Muscle layer of colon (tissue), 2 donors: ENCODE measurements at regions not wholly inside any gene's neighbourhood (a gene's known extent, or its start where the extent isn't known, plus 50 kb on each side); places are given as distances from the start of the nearest gene placed in this dataset.

ENCODE experiments used
- H3K27ac ChIP-seq: one replicate; pipeline ENCODE4 v1.7.0; 2013; ENCODE audit warnings: low read depth, mild to moderate bottlenecking, low read length, moderate library complexity
- H3K27me3 ChIP-seq, 2 donors: one replicate each; pipeline ENCODE4 v1.7.0; 2013; ENCODE audit warnings: low read length in 2 of 2, mild to moderate bottlenecking in 2 of 2; ENCODE audit not compliant: insufficient read depth in 2 of 2, control insufficient read depth in 1 of 2
- H3K36me3 ChIP-seq: one replicate; pipeline ENCODE4 v1.7.0; 2013; ENCODE audit warnings: mild to moderate bottlenecking, low read length; ENCODE audit not compliant: insufficient read depth
- H3K4me1 ChIP-seq: one replicate; pipeline ENCODE4 v1.7.0; 2013; ENCODE audit warnings: mild to moderate bottlenecking, low read length; ENCODE audit not compliant: insufficient read depth
- H3K4me3 ChIP-seq, 2 donors: one replicate each; pipeline ENCODE4 v1.7.0; 2013; ENCODE audit warnings: low read length in 2 of 2, low read depth in 1 of 2, mild to moderate bottlenecking in 1 of 2, moderate library complexity in 1 of 2
- H3K9ac ChIP-seq: one replicate; pipeline ENCODE4 v1.7.0; 2013; ENCODE audit warnings: low read length
- H3K9me3 ChIP-seq: one replicate; pipeline ENCODE4 v1.7.0; 2013; ENCODE audit warnings: mild to moderate bottlenecking, low read length
- donor health status: abdominal sarcoma.
- donor health status: Adenocarcinoma of cecum.

DNA sequence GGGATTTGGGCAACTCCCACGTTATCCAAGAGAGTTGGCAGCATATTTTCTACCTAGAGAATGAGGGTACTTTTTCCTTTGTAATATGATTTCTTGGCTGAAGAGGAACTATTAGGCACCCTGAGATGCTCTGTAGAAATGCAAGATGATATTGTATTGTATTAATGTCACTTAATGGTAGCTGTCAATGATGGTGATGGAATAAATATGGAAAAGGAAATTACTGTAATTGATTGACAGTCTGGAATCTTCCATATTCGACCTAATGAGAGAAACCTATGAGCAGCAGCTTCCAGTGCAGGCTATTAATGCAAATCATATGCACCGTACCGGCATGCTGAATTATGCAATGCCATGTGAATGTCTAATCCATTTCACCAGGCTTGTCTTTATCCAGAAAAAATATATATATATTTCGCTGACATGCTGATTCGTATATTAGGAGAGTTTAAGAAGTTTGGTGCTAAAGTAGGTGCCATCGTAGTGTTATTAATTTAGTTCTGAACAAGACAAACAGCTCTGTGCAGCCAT lies 494.2 kb upstream of the JARID2 start:
- H3K9me3 ChIP-seq: no peaks in the 10 kb centered on the region
- H3K27ac ChIP-seq: no peak overlapping the region
- no peaks in the 10 kb centered on the region for H3K36me3 ChIP-seq
- H3K4me3 ChIP-seq: no peak overlapping the region
- H3K4me1 ChIP-seq: no peaks in the 10 kb centered on the region
- no peaks in the 10 kb centered on the region for H3K27me3 ChIP-seq
- no peak overlapping the region for H3K9ac ChIP-seq

DNA sequence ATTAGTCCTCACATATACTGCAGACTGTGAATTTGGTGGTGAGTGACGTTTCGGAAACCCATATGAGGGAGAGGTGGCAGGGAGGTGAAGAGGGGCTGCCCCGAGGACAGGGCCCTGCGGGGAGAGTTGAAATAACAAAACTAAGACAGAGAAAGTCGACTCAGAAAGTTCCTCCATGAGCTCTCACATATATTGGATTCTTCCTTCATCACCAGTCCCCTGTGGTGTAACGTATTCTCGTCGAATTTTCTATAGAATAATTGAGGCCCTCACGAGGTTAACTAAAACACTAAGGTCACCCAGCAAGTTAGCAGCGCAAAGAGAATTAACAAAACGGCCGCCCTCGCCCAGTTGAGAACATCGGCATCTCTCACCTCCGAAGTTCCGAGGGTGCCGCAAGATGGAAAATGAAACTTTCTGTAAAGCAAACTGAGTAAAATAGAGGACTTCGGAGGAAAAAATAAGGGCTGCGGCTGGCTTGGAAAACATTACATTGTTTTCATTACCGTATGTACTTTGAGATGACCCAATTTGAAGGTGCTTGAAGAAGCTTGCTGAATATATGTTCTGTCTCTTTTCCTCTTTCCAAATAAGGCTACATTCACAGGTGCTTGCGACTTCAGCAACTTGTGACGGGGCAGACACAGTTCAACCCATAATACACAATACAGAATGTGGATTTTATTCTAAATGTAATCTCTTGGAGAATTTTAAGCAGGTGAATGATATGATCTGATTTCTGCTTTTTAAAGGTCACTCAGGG lies 490.9 kb upstream of the JARID2 start:
- no peaks in the 10 kb centered on the region for H3K36me3 ChIP-seq
- no peaks in the 10 kb centered on the region for H3K9me3 ChIP-seq
- H3K4me3 ChIP-seq: no peak overlapping the region
- no peak overlapping the region for H3K9ac ChIP-seq
- H3K27me3 ChIP-seq: no peaks in the 10 kb centered on the region
- no peak overlapping the region for H3K27ac ChIP-seq
- no peaks in the 10 kb centered on the region for H3K4me1 ChIP-seq

DNA sequence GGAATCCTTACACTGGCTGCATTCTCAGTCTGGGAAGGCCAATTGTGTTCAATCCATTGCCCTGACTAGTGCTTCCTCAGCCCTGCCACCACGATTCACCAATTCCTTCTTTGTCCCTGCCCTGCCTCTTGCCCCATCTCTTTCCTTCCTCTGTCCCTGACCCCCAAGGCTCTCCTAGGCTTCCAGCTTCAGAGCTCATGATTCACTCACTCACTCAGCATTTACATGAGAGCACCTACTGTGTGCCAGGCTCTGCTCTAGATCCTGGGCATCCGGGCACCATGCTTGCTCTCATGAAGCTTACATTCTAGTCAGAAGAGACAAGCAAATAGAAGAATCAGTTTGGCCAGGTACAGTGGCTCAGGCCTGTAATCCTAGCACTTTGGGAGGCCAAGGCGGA lies 489.5 kb upstream of the JARID2 start:
- H3K4me3 ChIP-seq: no peak overlapping the region
- H3K9ac ChIP-seq: no peak overlapping the region
- H3K27me3 ChIP-seq: no peaks in the 10 kb centered on the region
- H3K4me1 ChIP-seq: no peaks in the 10 kb centered on the region
- H3K9me3 ChIP-seq: no peaks in the 10 kb centered on the region
- H3K36me3 ChIP-seq: no peaks in the 10 kb centered on the region
- H3K27ac ChIP-seq: no peak overlapping the region

DNA sequence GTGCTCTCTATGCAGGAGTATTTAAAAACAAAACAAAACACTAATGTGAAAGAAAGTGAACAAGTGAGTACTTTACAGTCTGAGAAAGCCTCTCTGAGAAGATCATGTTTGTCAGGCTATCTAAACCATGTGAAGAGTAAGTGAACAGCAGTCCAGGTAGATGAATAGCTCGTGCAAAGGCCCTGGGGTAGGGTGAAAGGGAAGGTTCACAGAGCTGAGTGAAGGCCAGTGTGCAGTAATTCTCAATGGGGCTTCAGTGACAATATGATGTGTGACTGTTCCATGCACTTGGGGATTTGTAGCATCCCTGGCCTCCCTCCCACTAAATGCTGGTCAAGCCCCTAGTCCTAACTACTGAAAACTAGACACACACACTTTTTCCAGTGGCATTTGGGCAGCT lies 488.9 kb upstream of the JARID2 start:
- Histone ChIP-seq H3K36me3 (no peaks in the 10 kb centered on the region), H3K9me3 (no peaks in the 10 kb centered on the region), H3K9ac (no peak overlapping the region), H3K4me1 (no peaks in the 10 kb centered on the region), H3K27ac (no peak overlapping the region), H3K4me3 (no peak overlapping the region), H3K27me3 (no peaks in the 10 kb centered on the region)

DNA sequence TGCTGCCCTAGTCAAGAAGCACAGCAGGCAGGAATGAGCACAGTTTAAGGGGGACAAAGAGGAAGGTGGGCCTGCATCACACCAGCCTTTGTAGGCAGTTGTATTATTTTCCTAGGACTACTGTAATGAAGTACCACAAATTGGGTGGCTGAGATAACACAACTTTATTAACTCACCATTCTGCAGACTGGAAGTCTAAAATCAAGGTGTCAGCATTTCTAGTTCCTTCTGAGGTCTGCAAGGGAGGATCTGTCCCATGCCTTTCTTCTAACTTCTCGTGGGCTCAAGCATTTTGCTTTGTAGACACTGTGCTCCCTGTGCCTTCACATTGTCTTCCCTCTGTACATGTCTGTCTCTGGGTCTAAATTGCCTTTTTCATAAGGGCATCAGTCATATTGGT lies 488.5 kb upstream of the JARID2 start:
- H3K9ac ChIP-seq: no peak overlapping the region

DNA sequence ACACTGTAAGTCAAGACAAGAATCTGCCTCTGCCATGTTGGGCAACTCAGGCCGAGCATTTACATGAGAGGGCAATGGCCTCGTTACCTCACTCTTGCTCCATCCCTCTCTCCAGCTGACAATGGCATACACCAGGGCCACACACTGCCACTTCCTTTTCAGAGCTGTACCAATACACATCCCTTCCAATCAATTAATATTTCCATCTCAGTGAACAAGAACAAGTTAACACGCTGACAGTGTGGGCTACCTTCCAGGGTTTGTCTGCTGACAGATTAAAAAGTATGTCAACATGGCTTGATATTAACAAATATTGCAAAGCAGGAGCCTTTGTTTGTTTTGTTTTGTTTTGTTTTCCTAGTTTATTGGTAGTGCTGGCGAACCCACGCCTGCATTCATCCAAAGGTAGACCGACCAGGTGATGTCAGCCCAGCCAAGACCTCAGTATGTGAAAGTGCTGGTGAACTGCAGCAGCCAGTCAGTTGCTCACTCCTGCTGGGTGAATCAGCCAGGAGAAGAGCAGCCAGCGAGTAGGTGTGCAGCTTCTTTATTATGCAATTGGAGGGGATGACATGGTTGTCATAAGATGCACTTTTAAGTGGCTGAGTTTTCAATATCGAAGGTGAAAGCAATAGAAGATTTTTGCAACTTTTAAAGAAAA lies 487.3 kb upstream of the JARID2 start:
- Histone ChIP-seq H3K9me3 (no peaks in the 10 kb centered on the region), H3K4me1 (no peaks in the 10 kb centered on the region), H3K9ac (no peak overlapping the region), H3K36me3 (no peaks in the 10 kb centered on the region), H3K27me3 (no peaks in the 10 kb centered on the region), H3K4me3 (no peak overlapping the region), H3K27ac (no peak overlapping the region)

More for the DNA sequence above, 488.5 kb upstream of the JARID2 start:
- Histone ChIP-seq H3K36me3 (no peaks in the 10 kb centered on the region), H3K27ac (no peak overlapping the region), H3K4me3 (no peak overlapping the region), H3K9me3 (no peaks in the 10 kb centered on the region), H3K4me1 (no peaks in the 10 kb centered on the region), H3K27me3 (no peaks in the 10 kb centered on the region)

DNA sequence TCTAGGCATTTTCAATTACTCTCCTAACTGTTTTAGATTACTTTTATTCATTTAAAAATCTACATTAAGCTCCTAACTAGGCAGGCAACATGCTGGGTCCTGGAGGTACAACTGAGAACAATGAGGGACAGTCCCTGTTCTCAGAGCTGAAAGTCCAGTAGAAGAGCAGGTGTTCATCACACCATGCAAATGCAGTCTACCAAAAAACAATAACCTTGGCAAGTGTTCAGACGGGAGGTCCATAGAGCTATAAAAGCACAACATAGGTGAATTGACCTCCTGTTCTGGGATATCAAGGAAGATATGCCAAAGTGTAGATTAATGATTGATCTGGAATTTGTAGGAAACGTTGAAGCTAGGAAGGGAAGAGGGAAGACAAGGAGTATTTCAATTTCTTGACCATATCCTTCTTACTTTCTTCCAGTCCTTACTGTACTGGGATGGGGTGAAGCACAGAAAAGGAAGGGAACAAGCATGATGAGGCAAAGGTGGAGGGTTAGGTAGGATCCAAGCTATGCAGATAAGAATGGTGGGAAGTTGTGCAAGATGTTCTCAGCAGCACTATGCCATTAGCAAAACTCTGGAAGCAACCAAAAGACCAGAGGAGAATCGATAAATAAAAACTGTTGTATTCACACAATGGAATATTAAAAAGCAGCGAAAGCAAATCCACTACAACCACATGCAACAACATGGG lies 485.7 kb upstream of the JARID2 start:
- H3K4me1 ChIP-seq: no peaks in the 10 kb centered on the region

DNA sequence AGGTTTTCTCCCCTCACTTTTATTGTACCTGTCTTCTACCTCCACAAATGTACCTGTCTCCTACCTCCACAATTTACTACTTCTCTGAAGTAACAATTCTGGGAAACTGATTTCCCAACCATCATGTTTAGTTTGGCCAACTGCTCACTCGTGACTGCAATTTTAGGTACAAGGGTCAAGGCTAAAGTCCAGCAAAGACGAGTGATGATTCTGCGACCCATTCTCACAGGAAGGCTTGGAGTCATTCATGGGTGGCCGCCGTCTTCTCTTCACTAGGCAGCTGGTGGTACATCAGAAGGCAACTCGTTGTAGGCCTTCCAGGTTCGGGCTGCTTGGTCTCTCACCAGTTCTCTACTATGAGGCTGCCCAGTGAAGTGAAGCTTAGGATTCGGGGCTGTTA lies 483.8 kb upstream of the JARID2 start:
- Histone ChIP-seq H3K9me3 (no peaks in the 10 kb centered on the region), H3K9ac (no peak overlapping the region), H3K27me3 (no peaks in the 10 kb centered on the region), H3K4me1 (no peaks in the 10 kb centered on the region), H3K36me3 (no peaks in the 10 kb centered on the region), H3K4me3 (no peak overlapping the region), H3K27ac (no peak overlapping the region)

More for the DNA sequence above, 485.7 kb upstream of the JARID2 start:
- Histone ChIP-seq H3K9me3 (no peaks in the 10 kb centered on the region), H3K27me3 (no peaks in the 10 kb centered on the region), H3K9ac (no peak overlapping the region), H3K4me3 (no peak overlapping the region), H3K27ac (no peak overlapping the region), H3K36me3 (no peaks in the 10 kb centered on the region)

DNA sequence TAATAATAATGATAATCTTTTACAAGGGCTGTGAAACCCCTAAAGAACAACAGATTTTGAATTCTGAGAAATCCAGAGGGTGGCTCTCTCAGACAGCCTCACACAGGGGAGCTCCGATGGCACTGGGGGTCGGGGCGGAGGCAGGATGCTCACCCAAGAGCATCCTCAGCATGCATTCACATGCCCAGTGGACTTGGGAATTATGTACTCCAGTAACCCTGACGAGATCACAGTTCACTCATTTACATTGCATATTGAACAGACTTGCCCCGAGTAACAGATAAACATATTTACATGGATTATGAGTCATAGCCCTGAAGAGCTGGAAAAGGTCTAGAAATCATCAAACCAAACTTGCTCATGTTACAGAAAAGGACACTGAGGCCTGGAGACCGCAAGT lies 482.7 kb upstream of the JARID2 start:
- Histone ChIP-seq H3K9me3 (no peaks in the 10 kb centered on the region), H3K9ac (no peak overlapping the region), H3K36me3 (no peaks in the 10 kb centered on the region), H3K27ac (no peak overlapping the region), H3K4me1 (no peaks in the 10 kb centered on the region), H3K27me3 (no peaks in the 10 kb centered on the region), H3K4me3 (no peak overlapping the region)

DNA sequence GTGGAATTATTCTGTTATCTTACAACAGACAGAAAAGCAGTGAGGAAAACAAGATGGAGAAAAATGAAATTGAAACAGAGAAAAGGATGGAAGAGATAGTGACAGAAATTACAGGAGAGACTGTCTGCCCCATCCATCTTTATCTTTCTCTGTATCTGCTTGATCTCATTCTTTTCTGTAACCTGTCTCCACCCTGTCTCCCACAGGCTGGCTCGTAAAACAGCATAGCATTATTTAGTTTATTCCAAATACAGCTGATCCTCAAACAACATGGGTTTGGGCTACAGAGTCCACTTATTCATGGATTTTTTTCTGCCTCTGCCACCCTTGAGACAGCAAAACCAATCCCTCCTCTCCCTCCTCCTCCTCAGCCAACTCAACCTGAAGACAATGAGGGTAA lies 482.3 kb upstream of the JARID2 start:
- Histone ChIP-seq H3K27ac (no peak overlapping the region), H3K4me1 (no peaks in the 10 kb centered on the region)

DNA sequence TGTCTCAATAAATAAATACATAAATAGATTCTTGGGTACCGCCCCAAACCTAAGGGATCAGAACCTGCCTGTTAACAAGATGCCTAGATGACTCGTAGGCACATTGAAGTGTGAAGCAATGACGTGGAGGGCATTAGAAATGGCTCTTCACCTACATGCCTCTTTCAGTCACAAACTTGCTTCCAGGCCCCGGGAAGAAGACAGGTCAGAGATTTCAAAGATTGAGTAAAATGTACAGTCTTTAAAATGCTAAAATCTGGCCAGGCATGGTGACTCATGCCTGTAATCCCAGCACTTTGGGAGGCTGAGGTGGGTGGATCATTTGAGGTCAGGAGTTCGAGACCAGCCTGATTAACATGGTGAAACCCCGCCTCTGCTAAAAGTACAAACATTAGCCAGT lies 480.8 kb upstream of the JARID2 start:
- H3K27me3 ChIP-seq: no peaks in the 10 kb centered on the region
- no peaks in the 10 kb centered on the region for H3K36me3 ChIP-seq
- H3K9me3 ChIP-seq: no peaks in the 10 kb centered on the region
- H3K4me1 ChIP-seq: no peaks in the 10 kb centered on the region
- H3K27ac ChIP-seq: no peak overlapping the region
- no peak overlapping the region for H3K4me3 ChIP-seq
- no peak overlapping the region for H3K9ac ChIP-seq

More for the DNA sequence above, 482.3 kb upstream of the JARID2 start:
- Histone ChIP-seq H3K36me3 (no peaks in the 10 kb centered on the region), H3K27me3 (no peaks in the 10 kb centered on the region), H3K9me3 (no peaks in the 10 kb centered on the region), H3K9ac (no peak overlapping the region), H3K4me3 (no peak overlapping the region)
